Mesenchymal stem cell (in vitro differentiated cells and primary cell): ENCODE measurements at regions not wholly inside any gene's neighbourhood (a gene's known extent, or its start where the extent isn't known, plus 50 kb on each side); places are given as distances from the start of the nearest gene placed in this dataset.

Experiments
- DNase-seq: peaks from one replicate; pipeline ENCODE4 v3.0.0-alpha.2; 2013
- H2AFZ ChIP-seq: one replicate; pipeline ENCODE4 v1.6.1; 2013; ENCODE audit warnings: low read depth, mild to moderate bottlenecking, control low read depth, inconsistent platforms, low read length, moderate library complexity
- H2AK5ac ChIP-seq: 2 replicates; pipeline ENCODE4 v1.6.1; 2013; ENCODE audit warnings: low read length, moderate library complexity, mild to moderate bottlenecking, inconsistent platforms; ENCODE audit not compliant: severe bottlenecking
- H2BK120ac ChIP-seq: one replicate; pipeline ENCODE4 v1.6.1; 2013; ENCODE audit warnings: low read depth, mild to moderate bottlenecking, inconsistent platforms, low read length, moderate library complexity
- H2BK12ac ChIP-seq, 2 experiments: one replicate each; pipeline ENCODE4 v1.6.1; 2013; ENCODE audit warnings: inconsistent platforms in 2 of 2, low read length in 2 of 2, mild to moderate bottlenecking in 2 of 2, moderate library complexity in 2 of 2, control low read depth in 1 of 2
- H2BK15ac ChIP-seq: one replicate; pipeline ENCODE4 v1.6.1; 2013; ENCODE audit warnings: mild to moderate bottlenecking, low read depth, inconsistent platforms; ENCODE audit not compliant: poor library complexity, severe bottlenecking
- H2BK5ac ChIP-seq: 2 replicates; pipeline ENCODE4 v1.6.1; 2013; ENCODE audit warnings: low read depth, mild to moderate bottlenecking, low read length, control low read depth, inconsistent platforms; ENCODE audit not compliant: poor library complexity, severe bottlenecking
- H3K14ac ChIP-seq, 2 experiments: one replicate each; pipeline ENCODE4 v1.6.1; 2013; ENCODE audit warnings: inconsistent platforms in 2 of 2, low read length in 2 of 2, control low read depth in 1 of 2, mild to moderate bottlenecking in 1 of 2, moderate library complexity in 1 of 2
- H3K18ac ChIP-seq, 2 experiments: one replicate each; pipeline ENCODE4 v1.6.1; 2013; ENCODE audit warnings: inconsistent platforms in 2 of 2, low read length in 2 of 2, control low read depth in 1 of 2, low read depth in 1 of 2, mild to moderate bottlenecking in 1 of 2
- H3K23ac ChIP-seq, 2 experiments: one replicate each; pipeline ENCODE4 v1.6.1; 2013; ENCODE audit warnings: inconsistent platforms in 2 of 2, low read length in 2 of 2, mild to moderate bottlenecking in 2 of 2, moderate library complexity in 2 of 2, control low read depth in 1 of 2
- H3K27ac ChIP-seq: 2 replicates; pipeline ENCODE4 v1.5.1; 2013; ENCODE audit warnings: mild to moderate bottlenecking, moderate library complexity, low read length, control low read depth, inconsistent platforms; ENCODE audit not compliant: poor library complexity, severe bottlenecking
- H3K27me3 ChIP-seq, 2 experiments: 2 replicates each; pipeline versions ENCODE4 v1.6.1 to v1.7.0; 2013; ENCODE audit warnings: low read length in 2 of 2, mild to moderate bottlenecking in 2 of 2, moderate library complexity in 2 of 2, control low read depth in 1 of 2, inconsistent platforms in 1 of 2; ENCODE audit not compliant: control insufficient read depth in 1 of 2, insufficient read depth in 1 of 2
- H3K36me3 ChIP-seq, 2 experiments: 2 replicates each; pipeline versions ENCODE4 v1.6.1 to v1.7.0; 2013; ENCODE audit warnings: low read length in 2 of 2, control low read depth in 1 of 2, inconsistent platforms in 1 of 2, low read depth in 1 of 2, mild to moderate bottlenecking in 1 of 2; ENCODE audit not compliant: insufficient read depth in 2 of 2, control insufficient read depth in 1 of 2
- H3K4ac ChIP-seq, 2 experiments: one replicate each; pipeline ENCODE4 v1.6.1; 2013; ENCODE audit warnings: inconsistent platforms in 2 of 2, low read length in 2 of 2, mild to moderate bottlenecking in 2 of 2, moderate library complexity in 2 of 2, control low read depth in 1 of 2, low read depth in 1 of 2
- H3K4me1 ChIP-seq: 2 replicates; pipeline ENCODE4 v1.6.1; 2013; ENCODE audit warnings: low read depth, low read length, control low read depth; ENCODE audit not compliant: control insufficient read depth, insufficient read depth
- H3K4me2 ChIP-seq: 2 replicates; pipeline ENCODE4 v1.6.1; 2013; ENCODE audit warnings: low read length, mild to moderate bottlenecking, inconsistent platforms; ENCODE audit not compliant: poor library complexity, severe bottlenecking
- H3K4me3 ChIP-seq, 2 experiments: 2 replicates each; pipeline versions ENCODE4 v1.5.1 to v1.7.0; 2013; ENCODE audit warnings: low read length in 2 of 2, mild to moderate bottlenecking in 2 of 2, control low read depth in 1 of 2, low read depth in 1 of 2; ENCODE audit not compliant: insufficient read depth in 1 of 2
- H3K79me1 ChIP-seq: replicated peaks from 2 replicates; pipeline ENCODE4 v1.6.1; 2013; ENCODE audit warnings: mild to moderate bottlenecking, control low read depth, low read length, inconsistent platforms; ENCODE audit not compliant: poor library complexity, severe bottlenecking
- H3K9ac ChIP-seq: 2 replicates; pipeline ENCODE4 v1.7.0; 2013; ENCODE audit warnings: mild to moderate bottlenecking, low read length, moderate library complexity
- H3K9me3 ChIP-seq: 2 replicates; pipeline ENCODE4 v1.7.0; 2013; ENCODE audit warnings: mild to moderate bottlenecking, low read length; ENCODE audit not compliant: control insufficient read depth
- H4K8ac ChIP-seq: one replicate; pipeline ENCODE4 v1.6.1; 2013; ENCODE audit warnings: inconsistent platforms, mild to moderate bottlenecking, low read length, moderate library complexity
- H4K91ac ChIP-seq: one replicate; pipeline ENCODE4 v1.6.1; 2013; ENCODE audit warnings: mild to moderate bottlenecking, low read length, inconsistent platforms
- WGBS: methylation state at CpG from one replicate; pipeline ENCODE4 v1.1.7; 2013; ENCODE audit warnings: mixed read lengths; 5-methylcytosine and 5-hydroxymethylcytosine counted together

DNA sequence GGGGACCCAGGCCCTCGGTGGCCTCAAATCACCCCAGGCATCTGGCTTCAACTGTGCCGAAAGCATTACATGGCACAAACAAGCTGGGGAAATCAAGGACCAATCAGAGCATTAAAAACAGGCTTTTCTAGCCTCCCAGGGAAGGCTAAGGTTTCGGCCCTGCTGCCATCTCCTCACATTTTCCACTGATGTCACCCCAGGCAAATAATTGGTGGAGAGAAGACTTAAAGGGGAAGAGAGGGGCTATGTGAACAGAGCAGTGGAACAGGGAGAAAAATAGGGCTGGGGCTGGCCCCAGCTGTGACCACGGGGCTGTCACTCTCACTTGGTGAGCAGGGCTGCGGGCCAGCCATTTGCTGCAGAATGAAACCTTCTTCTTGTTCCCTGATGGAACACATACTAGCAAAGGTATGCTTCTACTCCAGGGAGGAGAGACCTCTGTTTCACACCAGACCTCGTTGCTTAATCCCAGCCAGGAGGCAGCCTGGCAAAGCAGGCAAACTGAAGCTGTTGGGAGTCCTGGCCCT is 581.3 kb downstream of the SOX6 start:
- Histone ChIP-seq H3K79me1 (no peaks in the 10 kb centered on the region), H3K14ac (peak overlapping the region in 1 of 2 experiments; percentile 68), H2BK5ac (no peak overlapping the region), H3K9me3 (no peaks in the 10 kb centered on the region), H2AK5ac (no peak overlapping the region), H3K9ac (no peak overlapping the region), H3K4me2 (no peak overlapping the region), H2AFZ (no peak overlapping the region), H2BK15ac (no peak overlapping the region), H2BK120ac (peak overlapping the region; percentile 42), H3K4me3 (no peak overlapping the region), H3K4me1 (no peaks in the 10 kb centered on the region), H3K18ac (peak overlapping the region; percentile 63 to 64), H3K27ac (no peak overlapping the region), H3K36me3 (no peaks in the 10 kb centered on the region), H4K8ac (peak overlapping the region; percentile 35), H2BK12ac (peak overlapping the region; percentile 59 to 61), H3K4ac (peak overlapping the region in 1 of 2 experiments; percentile 48), H3K27me3 (peaks cover 11 to 29% of the 10 kb centered on the region in 2 experiments), H4K91ac (no peak overlapping the region), H3K23ac (no peak overlapping the region)
- 87% methylated on average over 5 of the region's 6 CpGs for WGBS
- DNase-seq, result peak; percentile 59

DNA sequence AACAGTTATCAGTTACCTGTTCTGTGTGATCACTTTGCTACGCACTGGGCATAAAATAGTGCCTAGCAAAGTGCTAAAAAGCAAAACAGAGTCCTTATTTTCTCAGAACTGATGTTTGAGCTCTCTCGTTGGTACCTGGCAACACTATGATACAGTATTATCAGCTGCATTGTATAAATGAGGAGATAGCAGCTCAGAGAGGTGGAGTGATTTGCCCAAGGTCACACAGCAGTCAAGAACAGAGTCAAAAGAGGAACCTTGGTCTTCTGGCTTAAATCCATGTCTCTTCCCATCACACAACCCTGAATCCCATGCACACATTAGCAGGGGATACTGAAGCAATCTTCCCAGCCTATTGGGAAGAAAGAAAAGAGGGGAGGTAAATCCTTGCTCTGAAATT is 580.5 kb downstream of the SOX6 start:
- Histone ChIP-seq H4K91ac (no peak overlapping the region), H2BK120ac (no peak overlapping the region), H3K14ac (no peak overlapping the region), H2AK5ac (no peak overlapping the region), H4K8ac (no peak overlapping the region), H3K18ac (no peak overlapping the region), H3K36me3 (no peaks in the 10 kb centered on the region), H2BK12ac (peak overlapping the region in 1 of 2 experiments; percentile 15), H3K27me3 (peaks cover 11 to 24% of the 10 kb centered on the region in 2 experiments), H2BK15ac (no peak overlapping the region), H3K27ac (no peak overlapping the region), H3K9ac (no peak overlapping the region), H3K4ac (no peak overlapping the region), H3K9me3 (no peaks in the 10 kb centered on the region), H3K79me1 (no peaks in the 10 kb centered on the region), H2BK5ac (no peak overlapping the region), H2AFZ (no peak overlapping the region), H3K23ac (no peak overlapping the region), H3K4me2 (no peak overlapping the region), H3K4me3 (no peak overlapping the region), H3K4me1 (no peaks in the 10 kb centered on the region)
- DNase-seq, result no peak
- 88% methylated on average over 2 of the region's 2 CpGs for WGBS

DNA sequence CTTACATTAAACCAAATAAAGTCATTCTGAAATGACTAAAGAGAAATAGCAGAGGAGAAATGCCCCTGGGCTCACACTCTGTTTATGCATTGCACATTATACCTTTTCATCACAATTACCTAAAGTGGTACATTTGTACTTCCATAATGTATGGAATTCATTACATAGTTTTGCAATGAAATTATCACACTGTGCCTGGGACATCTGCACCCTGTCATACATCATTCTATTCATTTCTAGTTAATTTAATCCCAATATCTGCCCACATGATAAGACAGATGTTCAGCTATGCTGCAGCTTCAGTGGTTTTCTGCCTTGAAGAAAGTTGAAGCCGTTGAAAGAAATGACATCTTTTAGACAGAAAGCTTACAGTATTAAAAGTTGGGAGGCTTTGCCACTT is 580.0 kb downstream of the SOX6 start:
- Histone ChIP-seq H2AFZ (no peak overlapping the region), H3K14ac (no peak overlapping the region), H3K18ac (no peak overlapping the region), H3K4ac (no peak overlapping the region), H3K4me3 (no peak overlapping the region), H2AK5ac (no peak overlapping the region), H2BK120ac (no peak overlapping the region), H3K9me3 (no peaks in the 10 kb centered on the region), H2BK5ac (no peak overlapping the region), H3K79me1 (no peaks in the 10 kb centered on the region), H3K4me1 (no peaks in the 10 kb centered on the region), H2BK12ac (no peak overlapping the region), H3K9ac (no peak overlapping the region), H4K8ac (no peak overlapping the region), H3K36me3 (no peaks in the 10 kb centered on the region), H3K27ac (no peak overlapping the region), H4K91ac (no peak overlapping the region), H3K4me2 (no peak overlapping the region), H3K23ac (no peak overlapping the region), H3K27me3 (peaks cover 11 to 21% of the 10 kb centered on the region in 2 experiments), H2BK15ac (no peak overlapping the region)
- WGBS, result 86% methylated on average over 1 of the region's 1 CpG
- DNase-seq, result no peak

DNA sequence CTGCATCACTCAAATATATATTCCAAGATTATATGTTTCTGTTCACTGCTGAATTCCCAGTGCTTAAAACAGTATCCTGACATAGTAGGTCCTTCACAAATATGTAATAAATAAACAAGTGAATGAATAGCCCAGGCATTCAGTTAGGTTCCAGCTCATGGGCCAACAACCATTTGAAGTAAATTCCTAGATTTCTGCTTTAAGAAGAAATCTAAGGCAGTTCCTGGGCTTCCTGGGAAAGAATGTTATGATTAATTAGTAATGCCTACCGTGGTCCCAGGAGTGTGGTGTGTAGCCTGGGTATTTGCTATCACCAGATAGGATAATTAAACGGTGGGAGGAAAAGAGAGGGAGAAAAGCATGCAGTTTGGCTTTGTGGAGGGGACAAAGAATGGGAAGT is 576.8 kb downstream of the SOX6 start:
- Histone ChIP-seq H3K27me3 (peaks cover 8 to 9% of the 10 kb centered on the region in 2 experiments), H4K8ac (no peak overlapping the region), H2BK120ac (no peak overlapping the region), H3K27ac (no peak overlapping the region), H3K36me3 (no peaks in the 10 kb centered on the region), H2BK15ac (no peak overlapping the region), H2AK5ac (no peak overlapping the region), H2AFZ (no peak overlapping the region), H2BK5ac (no peak overlapping the region), H3K14ac (no peak overlapping the region), H3K4me1 (no peaks in the 10 kb centered on the region), H3K4me2 (no peak overlapping the region), H3K4me3 (no peak overlapping the region), H2BK12ac (no peak overlapping the region), H3K4ac (no peak overlapping the region), H3K23ac (no peak overlapping the region), H3K79me1 (no peaks in the 10 kb centered on the region), H3K9ac (no peak overlapping the region), H3K18ac (no peak overlapping the region), H3K9me3 (no peaks in the 10 kb centered on the region), H4K91ac (no peak overlapping the region)
- no peak for DNase-seq
- WGBS, result 38% methylated on average over 2 of the region's 2 CpGs
